BE2C (cell line): ENCODE measurements at regions not wholly inside any gene's neighbourhood (a gene's known extent, or its start where the extent isn't known, plus 50 kb on each side); places are given as distances from the start of the nearest gene placed in this dataset.

ENCODE experiments used
- DNase-seq: peaks from one replicate; pipeline ENCODE4 v3.0.0-alpha.2; 2020
- H3K27me3 ChIP-seq: fragments of 250-450 bp; sonication (Bioruptor Pico); 2 replicates; pipeline ENCODE4 v1.5.1; 2020; ENCODE audit warnings: mild to moderate bottlenecking
- H3K36me3 ChIP-seq: fragments of 250-450 bp; sonication (Bioruptor Pico); 2 replicates; pipeline ENCODE4 v1.5.1; 2020; ENCODE audit warnings: mild to moderate bottlenecking
- H3K4me1 ChIP-seq: fragments of 250-450 bp; sonication (Bioruptor Pico); 2 replicates; pipeline ENCODE4 v1.5.1; 2020
- H3K4me3 ChIP-seq: 2 replicates; pipeline ENCODE4 v1.5.1; 2011; ENCODE audit warnings: low read depth, low read length
- H3K9me3 ChIP-seq: fragments of 250-450 bp; sonication (Bioruptor Pico); 2 replicates; pipeline ENCODE4 v1.5.1; 2020
- TF ChIP-seq, protein P1 (sequence below): IDR thresholded peaks from 2 replicates; pipeline ENCODE4 v1.5.1; 2012; ENCODE audit warnings: mild to moderate bottlenecking, low read depth, low read length

DNA sequence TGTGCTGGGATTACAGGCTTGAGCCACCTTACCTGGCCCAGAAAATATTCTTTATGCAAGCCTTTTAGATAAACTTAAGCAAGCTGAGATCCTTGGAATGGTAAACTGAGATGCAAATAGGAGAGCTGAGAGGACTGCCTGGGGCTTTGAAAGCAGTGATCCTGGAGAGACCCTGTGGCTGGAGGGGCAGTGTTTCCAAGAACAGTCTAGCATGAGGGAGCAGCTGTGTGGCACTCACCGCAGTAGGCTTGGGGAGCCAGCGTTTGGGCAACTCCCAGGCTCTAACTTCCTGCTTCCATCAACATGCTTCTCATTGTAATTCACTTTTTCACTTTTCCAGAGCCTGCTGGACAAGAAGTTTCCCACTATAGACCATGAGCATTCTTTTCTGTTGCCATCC lies 144.1 kb upstream of the CELF4 start:
- Histone ChIP-seq H3K9me3 (no peaks in the 10 kb centered on the region), H3K27me3 (no peaks in the 10 kb centered on the region), H3K4me3 (no peak overlapping the region), H3K36me3 (no peaks in the 10 kb centered on the region), H3K4me1 (no peaks in the 10 kb centered on the region)
- DNase-seq = no peak
- TF ChIP-seq, protein P1, sequence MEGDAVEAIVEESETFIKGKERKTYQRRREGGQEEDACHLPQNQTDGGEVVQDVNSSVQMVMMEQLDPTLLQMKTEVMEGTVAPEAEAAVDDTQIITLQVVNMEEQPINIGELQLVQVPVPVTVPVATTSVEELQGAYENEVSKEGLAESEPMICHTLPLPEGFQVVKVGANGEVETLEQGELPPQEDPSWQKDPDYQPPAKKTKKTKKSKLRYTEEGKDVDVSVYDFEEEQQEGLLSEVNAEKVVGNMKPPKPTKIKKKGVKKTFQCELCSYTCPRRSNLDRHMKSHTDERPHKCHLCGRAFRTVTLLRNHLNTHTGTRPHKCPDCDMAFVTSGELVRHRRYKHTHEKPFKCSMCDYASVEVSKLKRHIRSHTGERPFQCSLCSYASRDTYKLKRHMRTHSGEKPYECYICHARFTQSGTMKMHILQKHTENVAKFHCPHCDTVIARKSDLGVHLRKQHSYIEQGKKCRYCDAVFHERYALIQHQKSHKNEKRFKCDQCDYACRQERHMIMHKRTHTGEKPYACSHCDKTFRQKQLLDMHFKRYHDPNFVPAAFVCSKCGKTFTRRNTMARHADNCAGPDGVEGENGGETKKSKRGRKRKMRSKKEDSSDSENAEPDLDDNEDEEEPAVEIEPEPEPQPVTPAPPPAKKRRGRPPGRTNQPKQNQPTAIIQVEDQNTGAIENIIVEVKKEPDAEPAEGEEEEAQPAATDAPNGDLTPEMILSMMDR = no peak

GRCh38 chr18:37705016-37705415 lies 139.4 kb upstream of the CELF4 start:
- DNase-seq = no peak
- H3K9me3 ChIP-seq = no peaks in the 10 kb centered on the region
- H3K4me1 ChIP-seq = no peaks in the 10 kb centered on the region
- TF ChIP-seq, protein P1 = no peak
- H3K27me3 ChIP-seq = no peaks in the 10 kb centered on the region
- no peak overlapping the region for H3K4me3 ChIP-seq
- H3K36me3 ChIP-seq = no peaks in the 10 kb centered on the region

DNA sequence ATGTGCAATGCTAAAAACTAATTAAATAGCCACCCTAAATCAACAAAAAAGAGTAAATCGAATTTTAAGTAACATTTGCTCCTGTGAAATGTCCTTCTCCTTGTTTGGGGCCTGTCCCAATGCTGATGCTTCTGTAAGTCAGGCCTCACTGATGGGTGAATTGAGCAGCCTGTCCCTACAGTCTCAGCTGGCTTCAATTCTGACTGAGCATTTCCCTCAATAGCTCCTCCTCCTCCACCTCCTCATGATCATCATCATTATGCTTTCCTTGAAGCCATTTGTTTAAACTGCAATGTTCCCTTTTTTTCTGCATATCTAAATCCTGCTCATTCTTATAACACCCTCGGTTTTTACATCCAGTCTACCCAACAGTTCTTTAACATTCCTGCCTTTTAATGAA lies 137.2 kb upstream of the CELF4 start:
- TF ChIP-seq, protein P1 = no peak
- H3K4me3 ChIP-seq = no peak overlapping the region
- H3K36me3 ChIP-seq = no peaks in the 10 kb centered on the region
- no peaks in the 10 kb centered on the region for H3K27me3 ChIP-seq
- no peak for DNase-seq
- H3K4me1 ChIP-seq = no peaks in the 10 kb centered on the region
- H3K9me3 ChIP-seq = no peaks in the 10 kb centered on the region

DNA sequence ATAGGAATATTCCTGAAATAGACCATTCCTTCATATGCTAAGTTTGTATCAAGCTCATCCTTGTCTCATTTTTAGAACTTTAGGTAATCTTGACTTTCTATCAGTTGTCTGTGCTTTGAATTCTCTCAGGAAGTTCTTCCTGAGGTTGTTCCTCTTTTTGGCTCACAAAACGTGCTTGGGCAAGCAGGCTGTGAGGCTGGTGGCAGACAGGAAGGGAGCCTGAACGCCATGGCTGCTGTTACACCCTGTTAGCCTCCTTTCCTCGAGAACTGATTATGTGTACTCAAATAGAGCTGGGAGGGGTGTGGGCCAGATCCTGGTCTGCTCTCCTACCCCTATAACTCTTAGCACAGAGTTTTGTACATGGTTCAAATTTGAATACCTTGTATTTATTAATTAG lies 136.4 kb upstream of the CELF4 start:
- H3K9me3 ChIP-seq = no peaks in the 10 kb centered on the region
- TF ChIP-seq, protein P1 = no peak
- DNase-seq = no peak
- no peaks in the 10 kb centered on the region for H3K4me1 ChIP-seq
- H3K36me3 ChIP-seq = no peaks in the 10 kb centered on the region
- no peaks in the 10 kb centered on the region for H3K27me3 ChIP-seq
- H3K4me3 ChIP-seq = no peak overlapping the region

- Histone ChIP-seq H3K36me3 (no peaks in the 10 kb centered on the region), H3K27me3 (no peaks in the 10 kb centered on the region), H3K9me3 (no peaks in the 10 kb centered on the region), H3K4me3 (no peak overlapping the region), H3K4me1 (no peaks in the 10 kb centered on the region)
- no peak for DNase-seq
- TF ChIP-seq, protein P1 = no peak
Observed at GRCh38 chr18:37698508-37699040, 133.0 kb upstream of the CELF4 start.

DNA sequence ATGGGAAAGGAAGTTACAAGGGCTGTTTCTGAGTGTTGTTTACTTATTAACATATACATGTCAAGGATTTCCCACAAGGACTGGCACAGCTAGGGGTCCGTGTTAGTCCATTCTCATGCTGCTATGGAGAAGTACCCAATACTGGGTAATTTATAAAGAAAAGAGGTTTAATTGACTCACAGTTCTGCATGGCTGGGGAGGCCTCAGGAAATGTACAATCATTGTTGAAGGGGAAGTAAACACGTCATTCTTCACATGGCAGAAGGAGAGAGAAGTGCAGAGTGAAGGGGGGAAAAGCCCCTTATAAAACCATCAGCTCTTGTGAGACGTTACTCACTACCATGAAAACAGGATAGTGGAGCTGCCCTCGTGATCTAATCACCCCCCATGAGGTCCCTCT lies 128.9 kb upstream of the CELF4 start:
- no peak for DNase-seq
- H3K4me3 ChIP-seq = no peak overlapping the region
- no peaks in the 10 kb centered on the region for H3K9me3 ChIP-seq
- TF ChIP-seq, protein P1 = no peak
- no peaks in the 10 kb centered on the region for H3K27me3 ChIP-seq
- H3K36me3 ChIP-seq = no peaks in the 10 kb centered on the region
- no peaks in the 10 kb centered on the region for H3K4me1 ChIP-seq
